SK-N-SH (cell line): ENCODE measurements at regions not wholly inside any gene's neighbourhood (a gene's known extent, or its start where the extent isn't known, plus 50 kb on each side); places are given as distances from the start of the nearest gene placed in this dataset.

Experiments
- CTCF ChIA-PET: fragments of 300-600, 350-600 bp; formaldehyde crosslinking; extraction: SDS; loops from one replicate; lab custom pipeline; 2021; lab: Yijun Ruan, JAX
- POLR2A ChIA-PET: fragments of 350-600 bp; sonication (Branson Sonifier 250); formaldehyde crosslinking; extraction: SDS; loops from one replicate; lab custom pipeline; 2020; ENCODE audit warnings: antibody characterized with exemption, inconsistent platforms; lab: Yijun Ruan, JAX
- DNase-seq: peaks from one replicate; pipeline ENCODE4 v3.0.0; 2012
- H2AFZ ChIP-seq: fragments of 200-600 bp; sonication (generic); 2 replicates; pipeline ENCODE4 v1.8.1; 2016; ENCODE audit warnings: antibody characterized with exemption, mild to moderate bottlenecking, low read depth
- H3F3A ChIP-seq: fragments of 200-600 bp; sonication (generic); replicated peaks from 2 replicates; pipeline ENCODE3; 2016; ENCODE audit warnings: antibody characterized with exemption, mild to moderate bottlenecking; ENCODE audit not compliant: insufficient read depth
- H3K27ac ChIP-seq, 2 experiments: fragments of 200-500 bp in 1 of 2; fragments of 200-600 bp in 1 of 2; sonication (Bioruptor generic) in 1 of 2; sonication (generic), shearing (Covaris generic) in 1 of 2; 2 replicates each; pipeline versions ENCODE4 v1.5.1 to v1.6.1; 2014 to 2016; ENCODE audit warnings: low read depth in 2 of 2, inconsistent platforms in 1 of 2, low read length in 1 of 2, mild to moderate bottlenecking in 1 of 2, mixed read lengths in 1 of 2
- H3K27me3 ChIP-seq: fragments of 200-600 bp; sonication (generic), shearing (Covaris generic); 2 replicates; pipeline ENCODE4 v1.6.1; 2016; ENCODE audit warnings: mixed run types; ENCODE audit not compliant: insufficient read depth
- H3K36me3 ChIP-seq, 2 experiments: fragments of 200-500 bp in 1 of 2; fragments of 200-600 bp in 1 of 2; sonication (Bioruptor generic) in 1 of 2; sonication (generic) in 1 of 2; replicated peaks in 1 of 2; 2 replicates each; pipeline versions ENCODE3 to v1.5.1; 2014 to 2016; ENCODE audit warnings: low read length in 1 of 2, mild to moderate bottlenecking in 1 of 2; ENCODE audit not compliant: insufficient read depth in 2 of 2, control insufficient read depth in 1 of 2
- H3K4me1 ChIP-seq, 2 experiments: fragments of 200-500 bp in 1 of 2; fragments of 200-600 bp in 1 of 2; sonication (Bioruptor generic) in 1 of 2; sonication (generic), shearing (Covaris generic) in 1 of 2; 2 replicates each; pipeline versions ENCODE4 v1.5.1 to v1.6.1; 2014 to 2016; ENCODE audit warnings: low read depth in 1 of 2, low read length in 1 of 2, mixed run types in 1 of 2; ENCODE audit not compliant: insufficient read depth in 2 of 2, control insufficient read depth in 1 of 2
- H3K4me2 ChIP-seq: fragments of 200-600 bp; sonication (generic), shearing (Covaris generic); 2 replicates; pipeline ENCODE4 v1.6.1; 2017; ENCODE audit warnings: mixed run types
- H3K4me3 ChIP-seq, 2 experiments: fragments of 200-500 bp in 1 of 2; fragments of 200-600 bp in 1 of 2; sonication (Bioruptor generic) in 1 of 2; sonication (generic), shearing (Covaris generic) in 1 of 2; 2 replicates each; pipeline versions ENCODE4 v1.5.1 to v1.8.1; 2014 to 2016; ENCODE audit warnings: low read depth in 2 of 2, inconsistent platforms in 1 of 2, low read length in 1 of 2, mild to moderate bottlenecking in 1 of 2, mixed read lengths in 1 of 2, moderate library complexity in 1 of 2
- H3K79me2 ChIP-seq: fragments of 200-600 bp; sonication (generic); 2 replicates; pipeline ENCODE4 v1.8.1; 2017; ENCODE audit warnings: mild to moderate bottlenecking; ENCODE audit not compliant: insufficient read depth
- H3K9ac ChIP-seq: fragments of 200-600 bp; sonication (generic); 2 replicates; pipeline ENCODE4 v1.6.1; 2017; ENCODE audit warnings: mixed run types
- H3K9me2 ChIP-seq: fragments of 200-600 bp; sonication (generic); 2 replicates; pipeline ENCODE4 v1.6.1; 2017; ENCODE audit warnings: mixed run types
- H3K9me3 ChIP-seq: fragments of 200-600 bp; sonication (generic); 2 replicates; pipeline ENCODE4 v1.6.1; 2017; ENCODE audit warnings: mixed run types, mild to moderate bottlenecking, moderate library complexity
- H4K20me1 ChIP-seq: fragments of 200-600 bp; sonication (generic); 2 replicates; pipeline ENCODE4 v1.6.1; 2017; ENCODE audit warnings: mild to moderate bottlenecking, mixed run types; ENCODE audit not compliant: insufficient read depth
- CTCF ChIP-seq: fragments of 200-600 bp; sonication (generic); IDR thresholded peaks from 2 replicates; pipeline ENCODE4 v1.6.1; 2017; ENCODE audit warnings: antibody characterized with exemption, mild to moderate bottlenecking, moderate library complexity
- ELF1 ChIP-seq: IDR thresholded peaks from 2 replicates; pipeline ENCODE4 v1.4.0; 2012
- EP300 ChIP-seq, 2 experiments: IDR thresholded peaks; 2 replicates each; pipeline versions ENCODE4 v1.4.0 to v1.6.1; 2012; ENCODE audit warnings: borderline replicate concordance in 1 of 2, low read depth in 1 of 2, low read length in 1 of 2
- MEF2A ChIP-seq: IDR thresholded peaks from 2 replicates; pipeline ENCODE4 v1.4.0; 2012; ENCODE audit warnings: low read depth, borderline replicate concordance
- NFIC ChIP-seq: IDR thresholded peaks from 2 replicates; pipeline ENCODE4 v1.4.0; 2012; ENCODE audit warnings: borderline replicate concordance
- POLR2AphosphoS5 ChIP-seq: IDR thresholded peaks from 2 replicates; pipeline ENCODE4 v1.6.1; 2012; ENCODE audit warnings: low read depth, low read length
- RCOR1 ChIP-seq: fragments of 150-350 bp; IDR thresholded peaks from 2 replicates; pipeline ENCODE4 v1.6.1; 2017; ENCODE audit warnings: antibody characterized with exemption, low read length
- RXRA ChIP-seq: IDR thresholded peaks from 2 replicates; pipeline ENCODE4 v1.4.0; 2012; ENCODE audit warnings: low read depth, mild to moderate bottlenecking, borderline replicate concordance
- TAF1 ChIP-seq: IDR thresholded peaks from 2 replicates; pipeline ENCODE4 v1.6.1; 2012; ENCODE audit warnings: low read depth, mild to moderate bottlenecking, low read length, moderate library complexity, borderline replicate concordance
- TCF12 ChIP-seq: IDR thresholded peaks from 2 replicates; pipeline ENCODE4 v1.4.0; 2012
- TEAD4 ChIP-seq: IDR thresholded peaks from 2 replicates; pipeline ENCODE4 v1.4.0; 2012; ENCODE audit warnings: mild to moderate bottlenecking, borderline replicate concordance; ENCODE audit not compliant: insufficient read depth
- USF1 ChIP-seq: IDR thresholded peaks from 2 replicates; pipeline ENCODE4 v1.4.0; 2012; ENCODE audit warnings: low read depth, borderline replicate concordance
- USF2 ChIP-seq: fragments of 150-350 bp; IDR thresholded peaks from 2 replicates; pipeline ENCODE4 v1.6.1; 2017; ENCODE audit warnings: antibody characterized with exemption, low read length, low read depth, borderline replicate concordance
- YY1 ChIP-seq: IDR thresholded peaks from 2 replicates; pipeline ENCODE4 v1.4.0; 2012; ENCODE audit warnings: low read depth, mild to moderate bottlenecking
- ZBTB33 ChIP-seq: IDR thresholded peaks from 2 replicates; pipeline ENCODE4 v1.4.0; 2012; ENCODE audit warnings: low read depth, borderline replicate concordance
- WGBS: methylation state at CpG from one replicate; pipeline ENCODE4 v1.1.6; 2017; ENCODE audit warnings: low lambda C conversion rate; 5-methylcytosine and 5-hydroxymethylcytosine counted together
- TF ChIP-seq, protein P1 (sequence below): IDR thresholded peaks from 2 replicates; pipeline ENCODE4; 2012

DNA sequence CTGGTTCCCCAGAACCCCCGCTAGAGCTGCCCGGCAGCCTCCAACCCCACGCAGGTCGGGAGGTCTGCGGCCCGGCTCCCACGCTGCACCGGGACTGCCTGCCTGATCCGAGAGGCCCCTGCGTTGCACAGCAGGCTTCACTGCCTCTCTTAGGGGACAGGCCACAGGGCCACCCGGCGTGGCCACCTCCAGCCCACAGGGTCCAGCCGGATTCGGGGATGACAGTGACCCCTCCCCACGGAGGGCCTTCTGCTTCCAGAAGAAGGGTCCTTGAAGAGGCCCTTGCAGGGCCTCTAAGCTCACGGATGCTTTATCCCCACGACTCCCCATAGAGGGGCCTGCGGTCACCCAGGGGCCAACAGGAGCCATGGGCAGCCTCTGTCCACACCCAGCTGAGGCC lies 66.1 kb upstream of the PPP1R26 start:
- no peak overlapping the region for H3K4me3 ChIP-seq
- H4K20me1 ChIP-seq, result no peaks in the 10 kb centered on the region
- no peaks in the 10 kb centered on the region for H3K27me3 ChIP-seq
- no peak overlapping the region for H3K27ac ChIP-seq
- H3K79me2 ChIP-seq, result no peaks in the 10 kb centered on the region
- no peak overlapping the region for H2AFZ ChIP-seq
- WGBS, result 50% methylated on average over 13 of the region's 18 CpGs
- POLR2A ChIA-PET, result no interaction called here
- TF ChIP-seq TEAD4, result no peak
- no peak for TF ChIP-seq POLR2AphosphoS5
- TF ChIP-seq TAF1, result no peak
- TF ChIP-seq CTCF, result no peak
- no peak for TF ChIP-seq TCF12
- TF ChIP-seq USF2, result no peak
- TF ChIP-seq ZBTB33, result no peak
- TF ChIP-seq EP300 (IDR thresholded peaks at IDR 0.05; ENCODE audit: borderline replicate concordance in 1 of 2, low read depth in 1 of 2, low read length in 1 of 2), result no peak
- TF ChIP-seq RCOR1, result no peak
- no peak for TF ChIP-seq USF1
- TF ChIP-seq NFIC, result no peak
- no peak for TF ChIP-seq ELF1
- TF ChIP-seq, protein P1, sequence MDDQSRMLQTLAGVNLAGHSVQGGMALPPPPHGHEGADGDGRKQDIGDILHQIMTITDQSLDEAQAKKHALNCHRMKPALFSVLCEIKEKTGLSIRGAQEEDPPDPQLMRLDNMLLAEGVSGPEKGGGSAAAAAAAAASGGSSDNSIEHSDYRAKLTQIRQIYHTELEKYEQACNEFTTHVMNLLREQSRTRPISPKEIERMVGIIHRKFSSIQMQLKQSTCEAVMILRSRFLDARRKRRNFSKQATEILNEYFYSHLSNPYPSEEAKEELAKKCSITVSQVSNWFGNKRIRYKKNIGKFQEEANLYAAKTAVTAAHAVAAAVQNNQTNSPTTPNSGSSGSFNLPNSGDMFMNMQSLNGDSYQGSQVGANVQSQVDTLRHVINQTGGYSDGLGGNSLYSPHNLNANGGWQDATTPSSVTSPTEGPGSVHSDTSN, result no peak
- no peak for TF ChIP-seq MEF2A
- no peak for TF ChIP-seq RXRA
- no peak for TF ChIP-seq YY1
- TF ChIP-seq, all 33 proteins: peak for 0
- Histone ChIP-seq H3K9me2 (no peaks in the 10 kb centered on the region), H3K36me3 (no peaks in the 10 kb centered on the region), H3K9ac (no peak overlapping the region), H3K4me1 (no peaks in the 10 kb centered on the region; a peak in 1 of 4 replicates), H3F3A (no peaks in the 10 kb centered on the region), H3K9me3 (no peaks in the 10 kb centered on the region), H3K4me2 (no peak overlapping the region)
- no peak for DNase-seq
- CTCF ChIA-PET, result interaction anchor here (0.6 to 11.2 kb wide), 62 partner anchors 10 to 964 kb away, joined by 3 to 290 read pairs (median 6); partner anchors contain the start of gene OLFM1
